SJSA1 (cell line): ENCODE measurements at regions not wholly inside any gene's neighbourhood (a gene's known extent, or its start where the extent isn't known, plus 50 kb on each side); places are given as distances from the start of the nearest gene placed in this dataset.
"Not testable (repeated sequence)": the region's sequence is repeated elsewhere in the genome, so short reads cannot be mapped to it uniquely, and the experiment has no call there.

ENCODE experiments used
- DNase-seq, 2 experiments: peaks; one replicate each; pipeline ENCODE4 v3.0.0-alpha.2; 2015 to 2020; ENCODE audit warnings: low spot score in 2 of 2, low read depth in 1 of 2
- H3K27ac ChIP-seq: fragments of 250-450 bp; sonication (Bioruptor Pico); 2 replicates; pipeline ENCODE4 v1.5.1; 2020; ENCODE audit warnings: mild to moderate bottlenecking, moderate library complexity
- H3K27me3 ChIP-seq: fragments of 250-450 bp; sonication (Bioruptor Pico); replicated peaks from 2 replicates; pipeline ENCODE4 v1.5.1; 2020; ENCODE audit warnings: mild to moderate bottlenecking, moderate library complexity
- H3K36me3 ChIP-seq: fragments of 250-450 bp; sonication (Bioruptor Pico); 2 replicates; pipeline ENCODE4 v1.5.1; 2020; ENCODE audit warnings: mild to moderate bottlenecking
- H3K4me1 ChIP-seq: fragments of 250-450 bp; sonication (Bioruptor Pico); replicated peaks from 2 replicates; pipeline ENCODE4 v1.6.1; 2021; ENCODE audit warnings: mild to moderate bottlenecking
- H3K4me3 ChIP-seq: fragments of 250-450 bp; sonication (Bioruptor Pico); 2 replicates; pipeline ENCODE4 v1.5.1; 2020; ENCODE audit warnings: mild to moderate bottlenecking
- H3K9me3 ChIP-seq: fragments of 250-450 bp; sonication (Bioruptor Pico); replicated peaks from 2 replicates; pipeline ENCODE4 v1.5.1; 2020; ENCODE audit warnings: mild to moderate bottlenecking

GRCh38 chr9:30507166-30507565, 1877.3 kb upstream of the ACO1 start:
- no peak overlapping the region for H3K4me3 ChIP-seq
- H3K9me3 ChIP-seq, result no peaks in the 10 kb centered on the region
- no peak for DNase-seq
- H3K27me3 ChIP-seq, result no peaks in the 10 kb centered on the region
- no peaks in the 10 kb centered on the region for H3K36me3 ChIP-seq
- H3K27ac ChIP-seq, result no peak overlapping the region
- no peaks in the 10 kb centered on the region for H3K4me1 ChIP-seq

DNA sequence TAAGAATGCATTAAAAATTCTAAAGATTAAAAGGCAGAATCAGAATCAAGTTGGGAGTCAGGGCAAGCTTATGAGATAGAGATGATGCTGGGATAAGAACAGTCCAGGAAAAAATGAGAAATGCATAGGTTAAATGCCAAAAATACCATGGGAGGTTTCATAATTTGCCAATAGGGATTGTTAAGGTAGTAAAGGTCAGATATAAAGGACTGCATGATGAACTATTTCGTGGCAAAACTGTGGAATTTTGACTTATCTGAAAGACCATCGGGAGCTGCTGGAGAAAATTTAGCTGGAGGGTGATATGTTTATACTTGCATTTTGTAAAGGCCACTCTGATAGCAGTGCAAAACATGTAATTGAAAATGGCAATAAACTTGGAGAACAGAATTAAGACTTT, 1872.8 kb upstream of the ACO1 start:
- no peaks in the 10 kb centered on the region for H3K4me1 ChIP-seq
- no peaks in the 10 kb centered on the region for H3K36me3 ChIP-seq
- DNase-seq, result no peak
- H3K4me3 ChIP-seq, result no peak overlapping the region
- no peaks in the 10 kb centered on the region for H3K9me3 ChIP-seq
- no peaks in the 10 kb centered on the region for H3K27me3 ChIP-seq
- no peak overlapping the region for H3K27ac ChIP-seq

GRCh38 chr9:30519166-30519565, 1865.3 kb upstream of the ACO1 start:
- Histone ChIP-seq H3K36me3 (no peaks in the 10 kb centered on the region), H3K27me3 (no peaks in the 10 kb centered on the region), H3K9me3 (no peaks in the 10 kb centered on the region), H3K4me1 (no peaks in the 10 kb centered on the region), H3K4me3 (no peak overlapping the region), H3K27ac (no peak overlapping the region)
- DNase-seq, result no peak

DNA sequence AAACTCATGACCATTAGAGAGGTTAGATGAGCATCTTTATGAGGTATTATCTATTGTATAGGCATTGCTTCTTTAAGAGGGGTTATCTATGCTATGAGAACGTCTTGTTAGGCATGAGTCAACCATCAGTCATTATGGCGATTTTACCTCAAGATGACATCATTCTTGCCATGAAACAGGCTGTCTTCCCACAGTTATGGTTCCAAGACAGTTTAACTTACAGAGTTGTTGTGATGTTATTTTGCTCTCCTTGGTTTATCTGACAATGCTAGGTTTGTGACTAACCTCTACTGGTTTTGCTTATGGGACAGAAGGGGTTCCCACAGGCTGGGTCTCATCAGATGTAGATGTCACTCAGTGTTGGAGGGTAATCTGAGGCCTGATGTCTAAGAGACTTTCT, 1864.7 kb upstream of the ACO1 start:
- H3K9me3 ChIP-seq, result no peaks in the 10 kb centered on the region
- no peaks in the 10 kb centered on the region for H3K4me1 ChIP-seq
- H3K36me3 ChIP-seq, result no peaks in the 10 kb centered on the region
- no peaks in the 10 kb centered on the region for H3K27me3 ChIP-seq
- H3K27ac ChIP-seq, result no peak overlapping the region
- H3K4me3 ChIP-seq, result no peak overlapping the region
- no peak for DNase-seq

DNA sequence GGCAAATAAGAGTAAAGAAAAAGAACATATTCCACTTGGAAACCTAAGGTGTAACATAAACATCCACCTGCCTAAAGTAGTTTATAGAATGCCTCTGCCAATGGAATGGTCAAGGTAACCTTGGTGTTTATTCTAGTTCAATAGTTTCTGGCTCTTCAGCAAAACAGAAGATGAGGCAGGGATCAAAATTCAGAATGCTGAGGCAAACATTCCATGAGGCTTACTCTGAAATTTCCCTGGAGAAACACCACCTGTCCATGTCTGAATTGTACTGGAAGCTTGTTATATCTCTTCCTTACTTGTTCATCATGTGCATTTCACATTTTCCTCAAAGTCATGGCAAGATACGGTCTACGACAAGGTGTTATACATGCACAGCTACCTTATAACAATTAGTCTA, 1862.4 kb upstream of the ACO1 start:
- Histone ChIP-seq H3K4me3 (no peak overlapping the region), H3K4me1 (no peaks in the 10 kb centered on the region), H3K9me3 (no peaks in the 10 kb centered on the region), H3K27me3 (no peaks in the 10 kb centered on the region), H3K36me3 (no peaks in the 10 kb centered on the region), H3K27ac (no peak overlapping the region)
- no peak for DNase-seq

- H3K4me3 ChIP-seq, result no peak overlapping the region
- H3K4me1 ChIP-seq, result no peaks in the 10 kb centered on the region
- no peaks in the 10 kb centered on the region for H3K27me3 ChIP-seq
- H3K9me3 ChIP-seq, result no peaks in the 10 kb centered on the region
- no peaks in the 10 kb centered on the region for H3K36me3 ChIP-seq
- no peak for DNase-seq
- H3K27ac ChIP-seq, result no peak overlapping the region
These were observed 1862.0 kb upstream of the ACO1 start for GRCh38 chr9:30522486-30522885.

GRCh38 chr9:30524311-30524710, 1860.1 kb upstream of the ACO1 start:
- no peak overlapping the region for H3K27ac ChIP-seq
- no peaks in the 10 kb centered on the region for H3K27me3 ChIP-seq
- no peaks in the 10 kb centered on the region for H3K9me3 ChIP-seq
- no peaks in the 10 kb centered on the region for H3K36me3 ChIP-seq
- no peak overlapping the region for H3K4me3 ChIP-seq
- no peak for DNase-seq
- H3K4me1 ChIP-seq, result no peaks in the 10 kb centered on the region

GRCh38 chr9:30534455-30534854, 1850.0 kb upstream of the ACO1 start:
- DNase-seq, result no peak
- H3K4me3 ChIP-seq, result no peak overlapping the region

DNA sequence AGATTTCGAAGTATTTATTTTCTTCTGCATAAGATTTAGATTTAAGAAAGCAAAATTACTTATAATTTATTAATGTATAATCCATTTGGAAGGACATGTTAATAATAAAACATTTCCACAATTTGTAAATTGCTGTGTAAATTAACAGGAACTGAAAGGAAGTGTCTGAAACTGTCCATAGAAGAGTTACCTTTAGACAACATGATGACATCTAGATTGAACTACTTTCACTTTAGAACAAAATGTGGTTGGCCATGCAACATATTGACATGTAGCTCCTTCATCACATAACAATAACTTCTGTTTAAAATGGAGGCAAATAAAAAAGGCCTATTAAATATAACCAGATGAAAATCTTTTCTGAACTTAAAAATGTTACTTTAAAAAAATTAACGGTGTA, 1849.5 kb upstream of the ACO1 start:
- H3K27ac ChIP-seq, result no peak overlapping the region
- no peaks in the 10 kb centered on the region for H3K27me3 ChIP-seq
- H3K4me3 ChIP-seq, result no peak overlapping the region
- H3K36me3 ChIP-seq, result no peaks in the 10 kb centered on the region
- H3K9me3 ChIP-seq, result no peaks in the 10 kb centered on the region
- no peaks in the 10 kb centered on the region for H3K4me1 ChIP-seq
- no peak for DNase-seq

More at GRCh38 chr9:30534455-30534854, 1850.0 kb upstream of the ACO1 start:
- H3K4me1 ChIP-seq, result no peaks in the 10 kb centered on the region
- H3K36me3 ChIP-seq, result no peaks in the 10 kb centered on the region
- H3K27me3 ChIP-seq, result no peaks in the 10 kb centered on the region
- no peak overlapping the region for H3K27ac ChIP-seq
- no peaks in the 10 kb centered on the region for H3K9me3 ChIP-seq

GRCh38 chr9:30536494-30536893, 1847.9 kb upstream of the ACO1 start:
- Histone ChIP-seq H3K27ac (no peak overlapping the region), H3K27me3 (no peaks in the 10 kb centered on the region), H3K4me3 (no peak overlapping the region), H3K4me1 (no peaks in the 10 kb centered on the region), H3K9me3 (no peaks in the 10 kb centered on the region), H3K36me3 (no peaks in the 10 kb centered on the region)
- DNase-seq, result no peak

- not testable (repeated sequence) for DNase-seq, H3K4me1 ChIP-seq, H3K4me3 ChIP-seq, H3K27ac ChIP-seq, H3K9me3 ChIP-seq, H3K27me3 ChIP-seq, H3K36me3 ChIP-seq
These were observed 1844.7 kb upstream of the ACO1 start for GRCh38 chr9:30539696-30540095.

DNA sequence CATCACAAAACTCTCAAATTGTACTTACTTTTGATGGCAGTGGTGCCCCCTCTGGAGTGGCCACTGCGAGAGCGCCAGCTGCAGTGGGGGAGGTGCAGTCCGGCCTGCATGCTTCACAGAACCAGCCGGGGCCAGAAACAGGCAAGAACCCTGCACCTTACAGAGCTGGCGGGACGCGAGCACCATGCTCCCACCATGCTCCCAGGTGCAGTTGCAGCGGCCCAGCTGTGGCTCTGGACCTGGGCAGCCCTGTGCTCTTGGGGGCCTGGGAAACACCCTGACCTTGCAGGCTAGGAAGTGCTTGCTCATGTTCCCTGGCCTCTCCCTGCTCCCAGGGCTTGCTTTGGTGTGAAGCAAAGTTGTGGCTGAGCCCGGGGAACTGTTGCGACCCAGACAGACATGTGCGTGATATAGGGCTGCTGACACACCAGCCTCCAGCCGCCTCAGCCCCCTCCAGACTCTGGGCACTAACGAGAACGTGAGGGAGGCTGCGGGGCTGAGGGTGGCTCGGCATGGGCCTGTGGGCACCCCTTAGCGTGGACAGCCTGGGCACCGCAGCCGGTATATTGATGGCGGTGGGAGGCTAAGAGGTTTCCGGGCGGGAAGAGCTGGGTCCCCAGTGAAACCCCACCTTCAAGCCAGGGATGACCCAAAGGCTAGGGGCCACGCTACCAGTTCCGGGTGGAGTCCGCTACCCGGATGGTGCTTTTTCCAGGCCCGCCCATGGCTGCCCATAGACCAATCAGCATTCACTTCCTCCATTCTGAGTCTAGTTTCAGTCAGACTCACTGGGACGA, 1809.9 kb upstream of the ACO1 start:
- Histone ChIP-seq H3K36me3 (no peaks in the 10 kb centered on the region), H3K9me3 (no peaks in the 10 kb centered on the region), H3K27me3 (no peaks in the 10 kb centered on the region), H3K27ac (no peak overlapping the region), H3K4me3 (no peak overlapping the region), H3K4me1 (no peaks in the 10 kb centered on the region)
- DNase-seq, result no peak

- Histone ChIP-seq H3K27me3 (no peaks in the 10 kb centered on the region), H3K9me3 (no peaks in the 10 kb centered on the region), H3K4me1 (no peaks in the 10 kb centered on the region), H3K36me3 (no peaks in the 10 kb centered on the region), H3K27ac (no peak overlapping the region), H3K4me3 (no peak overlapping the region)
- DNase-seq, result no peak
These were observed 1809.2 kb upstream of the ACO1 start for GRCh38 chr9:30575218-30575617.

- DNase-seq, result no peak
- no peak overlapping the region for H3K4me3 ChIP-seq
These were observed 1808.8 kb upstream of the ACO1 start for GRCh38 chr9:30575691-30576090.

GRCh38 chr9:30579810-30580209, 1804.6 kb upstream of the ACO1 start:
- Histone ChIP-seq H3K4me3 (no peak overlapping the region), H3K27me3 (no peaks in the 10 kb centered on the region), H3K9me3 (no peaks in the 10 kb centered on the region), H3K27ac (no peak overlapping the region), H3K36me3 (no peaks in the 10 kb centered on the region), H3K4me1 (no peaks in the 10 kb centered on the region)
- no peak for DNase-seq

More at GRCh38 chr9:30575691-30576090, 1808.8 kb upstream of the ACO1 start:
- no peaks in the 10 kb centered on the region for H3K36me3 ChIP-seq
- no peaks in the 10 kb centered on the region for H3K27me3 ChIP-seq
- H3K4me1 ChIP-seq, result no peaks in the 10 kb centered on the region
- H3K9me3 ChIP-seq, result no peaks in the 10 kb centered on the region
- no peak overlapping the region for H3K27ac ChIP-seq
